ENCODE measurements at regions not wholly inside any gene's neighbourhood (a gene's known extent, or its start where the extent isn't known, plus 50 kb on each side); places are given as distances from the start of the nearest gene placed in this dataset.

GRCh38 chr6:170012037-170012330, 260.6 kb downstream of the ERMARD start:
- Histone ChIP-seq H3F3A (replicated peaks; ENCODE audit: insufficient read depth) (no peaks in the 10 kb centered on the region), H3K36me3 (replicated peaks in 1 of 2; ENCODE audit: control insufficient read depth in 1 of 2, insufficient read depth in 2 of 2, low read length in 1 of 2) (no peaks in the 10 kb centered on the region), H3K4me1 (ENCODE audit: control insufficient read depth in 1 of 2, insufficient read depth in 2 of 2, low read depth in 1 of 2, low read length in 1 of 2) (peaks cover 0 to 29% of the 10 kb centered on the region in 2 experiments; a peak in 2 of 4 replicates), H3K9ac (no peak overlapping the region), H3K79me2 (ENCODE audit: insufficient read depth) (no peaks in the 10 kb centered on the region), H2AFZ (ENCODE audit: low read depth) (no peak overlapping the region), H3K9me2 (no peaks in the 10 kb centered on the region), H3K9me3 (no peaks in the 10 kb centered on the region), H4K20me1 (ENCODE audit: insufficient read depth) (no peaks in the 10 kb centered on the region), H3K27me3 (ENCODE audit: insufficient read depth) (no peaks in the 10 kb centered on the region), H3K4me2 (no peak overlapping the region), H3K27ac (ENCODE audit: low read depth in 2 of 2, low read length in 1 of 2) (no peak overlapping the region), H3K4me3 (ENCODE audit: low read depth in 2 of 2, low read length in 1 of 2) (no peak overlapping the region)
- POLR2A ChIA-PET, result no interaction called here
- no peak for TF ChIP-seq EP300 (IDR thresholded peaks at IDR 0.05; ENCODE audit: borderline replicate concordance in 1 of 2, low read depth in 1 of 2, low read length in 1 of 2)
- no peak for TF ChIP-seq GABPA (IDR thresholded peaks at IDR 0.05; ENCODE audit: low read depth)
- TF ChIP-seq GATA2 (CRISPR knock-in tag; IDR thresholded peaks at IDR 0.05), result no peak
- TF ChIP-seq MAX (IDR thresholded peaks at IDR 0.05; ENCODE audit: low read depth), result no peak
- no peak for TF ChIP-seq RCOR1 (IDR thresholded peaks at IDR 0.05; ENCODE audit: low read length)
- TF ChIP-seq REST (IDR thresholded peaks at IDR 0.05; ENCODE audit: low read depth, low read length), result no peak
- no peak for TF ChIP-seq NFIC (IDR thresholded peaks at IDR 0.05; ENCODE audit: borderline replicate concordance)
- TF ChIP-seq USF1 (IDR thresholded peaks at IDR 0.05; ENCODE audit: borderline replicate concordance, low read depth), result no peak
- TF ChIP-seq EZH2phosphoT487 (IDR thresholded peaks at IDR 0.05; ENCODE audit: borderline replicate concordance, low read depth), result no peak
- no peak for TF ChIP-seq CHD2 (IDR thresholded peaks at IDR 0.05; ENCODE audit: low read length, partially characterized antibody)
- TF ChIP-seq RAD21 (IDR thresholded peaks at IDR 0.05; ENCODE audit: low read length), result no peak
- no peak for TF ChIP-seq RXRA (IDR thresholded peaks at IDR 0.05; ENCODE audit: borderline replicate concordance, low read depth)
- no peak for TF ChIP-seq ZBTB33 (IDR thresholded peaks at IDR 0.05; ENCODE audit: borderline replicate concordance, low read depth)
- no peak for TF ChIP-seq USF2 (IDR thresholded peaks at IDR 0.05; ENCODE audit: borderline replicate concordance, low read depth, low read length)
- TF ChIP-seq FOSL2 (IDR thresholded peaks at IDR 0.05; ENCODE audit: borderline replicate concordance, low read depth), result no peak
- TF ChIP-seq JUND (IDR thresholded peaks at IDR 0.05), result no peak
- no peak for TF ChIP-seq SMC3 (IDR thresholded peaks at IDR 0.05; ENCODE audit: low read depth, low read length)
- no peak for DNase-seq
- WGBS (ENCODE audit: low lambda C conversion rate), result 22% methylated on average over 2 of the region's 2 CpGs
- CTCF ChIA-PET, result interaction anchor here (1.1 to 1.6 kb wide), 2 partner anchors 11 to 14 kb away, joined by 3 to 4 read pairs; no protein-coding TSS in a partner anchor

Measured in SK-N-SH (cell line).